ENCODE measurements at regions not wholly inside any gene's neighbourhood (a gene's known extent, or its start where the extent isn't known, plus 50 kb on each side); places are given as distances from the start of the nearest gene placed in this dataset.

DNA sequence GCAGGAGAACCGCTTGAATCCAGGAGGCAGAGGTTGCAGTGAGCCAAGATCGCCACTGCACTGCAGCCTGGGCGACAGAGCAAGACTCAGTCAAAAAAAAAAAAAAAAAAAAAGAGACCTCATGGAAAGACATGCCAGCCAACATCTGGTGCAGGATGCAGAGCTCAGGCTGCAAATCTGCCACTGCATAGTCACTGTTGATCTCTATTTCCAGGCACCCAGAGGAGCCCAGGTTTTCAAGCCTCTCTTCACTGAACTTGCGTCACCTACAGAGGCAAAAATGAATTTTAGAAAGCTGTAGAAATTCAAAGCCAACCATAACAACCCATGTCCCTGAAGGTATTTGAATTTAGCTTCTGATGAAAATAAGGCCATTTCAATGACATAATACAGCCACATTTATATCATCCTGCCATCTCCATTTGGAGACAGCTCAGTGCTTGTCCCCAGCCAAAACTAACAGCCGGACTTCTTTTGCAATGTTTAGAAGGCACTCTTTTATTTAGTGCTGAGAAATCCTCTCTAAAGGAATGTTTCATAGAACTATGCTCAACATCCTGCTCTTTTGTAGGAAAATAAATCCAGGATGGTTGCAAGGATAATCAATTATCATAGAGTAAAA, 113.3 kb downstream of the SNX18 start:
- no CpG with 5 or more reads among the region's 5 CpGs for WGBS (ENCODE audit: insufficient coverage, insufficient read length)
- H3K9me3 ChIP-seq (ENCODE audit: control insufficient read depth, insufficient read depth, low read length), result no peaks in the 10 kb centered on the region
- H3K36me3 ChIP-seq (ENCODE audit: control insufficient read depth, insufficient read depth, low read length), result no peaks in the 10 kb centered on the region
- H3K4me1 ChIP-seq (ENCODE audit: control insufficient read depth, insufficient read depth, low read length), result no peaks in the 10 kb centered on the region
- H3K27me3 ChIP-seq (ENCODE audit: control insufficient read depth, insufficient read depth, low read length), result no peaks in the 10 kb centered on the region
- no peak overlapping the region for H3K27ac ChIP-seq (ENCODE audit: low read length)
- no peak overlapping the region for H3K4me3 ChIP-seq (ENCODE audit: low read length)
- DNase-seq (ENCODE audit: low read depth, low spot score), result no peak

DNA sequence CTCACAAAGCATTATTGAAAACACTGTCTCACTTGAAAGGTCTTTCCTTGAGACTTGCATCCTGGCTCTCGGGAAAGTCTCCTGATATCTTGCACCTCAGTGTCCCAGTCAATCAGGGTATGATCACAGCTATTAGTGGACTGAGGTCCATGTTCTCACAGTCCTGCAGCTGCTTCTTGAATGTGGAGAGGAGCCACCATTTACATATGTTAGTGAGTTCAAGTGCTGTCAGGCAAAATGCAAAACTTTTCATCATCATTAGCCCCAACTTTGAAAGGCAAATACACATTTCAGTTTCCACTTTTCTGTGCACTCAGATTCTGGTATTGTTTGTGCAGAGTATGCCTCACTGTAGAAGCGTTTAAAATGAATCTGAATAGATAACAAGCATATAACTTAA, 111.6 kb downstream of the SNX18 start:
- no CpG with 5 or more reads among the region's 2 CpGs for WGBS (ENCODE audit: insufficient coverage, insufficient read length)
- H3K27me3 ChIP-seq (ENCODE audit: control insufficient read depth, insufficient read depth, low read length), result no peaks in the 10 kb centered on the region
- no peak overlapping the region for H3K27ac ChIP-seq (ENCODE audit: low read length)
- no peak overlapping the region for H3K4me3 ChIP-seq (ENCODE audit: low read length)
- no peaks in the 10 kb centered on the region for H3K4me1 ChIP-seq (ENCODE audit: control insufficient read depth, insufficient read depth, low read length)
- H3K9me3 ChIP-seq (ENCODE audit: control insufficient read depth, insufficient read depth, low read length), result no peaks in the 10 kb centered on the region
- DNase-seq (ENCODE audit: low read depth, low spot score), result no peak
- no peaks in the 10 kb centered on the region for H3K36me3 ChIP-seq (ENCODE audit: control insufficient read depth, insufficient read depth, low read length)

DNA sequence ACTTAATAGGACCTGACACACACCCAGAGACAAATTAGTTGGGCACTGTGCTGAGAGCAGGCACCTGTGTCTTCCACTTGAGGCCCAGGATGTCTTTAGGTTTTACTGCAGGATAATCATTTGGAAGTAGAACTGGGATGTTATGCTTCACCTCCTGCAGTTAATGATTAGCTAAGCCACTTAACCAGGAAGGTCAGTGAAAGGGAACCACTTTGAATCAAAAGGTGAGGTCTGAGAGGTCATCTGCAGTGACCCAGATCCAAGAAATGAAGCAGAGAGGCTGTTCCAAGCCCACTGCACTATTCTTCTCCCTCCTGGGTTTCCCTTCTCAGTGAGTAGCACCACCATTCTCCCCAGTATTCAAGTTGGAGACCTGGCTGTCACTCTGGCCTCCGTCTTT, 110.5 kb downstream of the SNX18 start:
- DNase-seq (ENCODE audit: low read depth, low spot score), result no peak
- no peaks in the 10 kb centered on the region for H3K9me3 ChIP-seq (ENCODE audit: control insufficient read depth, insufficient read depth, low read length)
- WGBS (ENCODE audit: insufficient coverage, insufficient read length), result no CpG with 5 or more reads among the region's 1 CpG
- H3K36me3 ChIP-seq (ENCODE audit: control insufficient read depth, insufficient read depth, low read length), result no peaks in the 10 kb centered on the region
- H3K27ac ChIP-seq (ENCODE audit: low read length), result no peak overlapping the region
- no peaks in the 10 kb centered on the region for H3K27me3 ChIP-seq (ENCODE audit: control insufficient read depth, insufficient read depth, low read length)
- H3K4me1 ChIP-seq (ENCODE audit: control insufficient read depth, insufficient read depth, low read length), result no peaks in the 10 kb centered on the region
- H3K4me3 ChIP-seq (ENCODE audit: low read length), result no peak overlapping the region

DNA sequence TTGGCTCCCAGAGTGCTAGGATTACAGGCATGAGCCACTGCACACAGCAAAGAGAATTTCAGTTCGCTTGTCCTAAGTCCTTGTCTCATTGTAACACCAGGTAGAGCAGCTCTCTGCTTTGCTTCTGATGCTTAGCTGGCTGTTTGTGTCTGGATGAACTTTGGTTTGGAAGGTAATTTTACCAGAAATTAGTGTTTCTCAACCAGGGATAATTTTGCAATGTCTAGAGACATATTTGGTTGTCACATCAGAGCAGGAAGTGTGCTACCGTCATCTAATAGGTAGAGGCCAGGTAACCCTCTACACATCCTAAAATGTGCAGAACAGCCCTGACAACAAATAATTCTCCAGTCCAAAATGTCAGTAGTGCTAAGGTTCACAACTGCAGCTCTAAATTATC, 108.8 kb downstream of the SNX18 start:
- Histone ChIP-seq H3K27ac (ENCODE audit: low read length) (no peak overlapping the region), H3K4me1 (ENCODE audit: control insufficient read depth, insufficient read depth, low read length) (no peaks in the 10 kb centered on the region), H3K27me3 (ENCODE audit: control insufficient read depth, insufficient read depth, low read length) (no peaks in the 10 kb centered on the region), H3K9me3 (ENCODE audit: control insufficient read depth, insufficient read depth, low read length) (no peaks in the 10 kb centered on the region), H3K36me3 (ENCODE audit: control insufficient read depth, insufficient read depth, low read length) (no peaks in the 10 kb centered on the region), H3K4me3 (ENCODE audit: low read length) (no peak overlapping the region)
- no CpG with 5 or more reads among the region's 2 CpGs for WGBS (ENCODE audit: insufficient coverage, insufficient read length)
- DNase-seq (ENCODE audit: low read depth, low spot score), result no peak

DNA sequence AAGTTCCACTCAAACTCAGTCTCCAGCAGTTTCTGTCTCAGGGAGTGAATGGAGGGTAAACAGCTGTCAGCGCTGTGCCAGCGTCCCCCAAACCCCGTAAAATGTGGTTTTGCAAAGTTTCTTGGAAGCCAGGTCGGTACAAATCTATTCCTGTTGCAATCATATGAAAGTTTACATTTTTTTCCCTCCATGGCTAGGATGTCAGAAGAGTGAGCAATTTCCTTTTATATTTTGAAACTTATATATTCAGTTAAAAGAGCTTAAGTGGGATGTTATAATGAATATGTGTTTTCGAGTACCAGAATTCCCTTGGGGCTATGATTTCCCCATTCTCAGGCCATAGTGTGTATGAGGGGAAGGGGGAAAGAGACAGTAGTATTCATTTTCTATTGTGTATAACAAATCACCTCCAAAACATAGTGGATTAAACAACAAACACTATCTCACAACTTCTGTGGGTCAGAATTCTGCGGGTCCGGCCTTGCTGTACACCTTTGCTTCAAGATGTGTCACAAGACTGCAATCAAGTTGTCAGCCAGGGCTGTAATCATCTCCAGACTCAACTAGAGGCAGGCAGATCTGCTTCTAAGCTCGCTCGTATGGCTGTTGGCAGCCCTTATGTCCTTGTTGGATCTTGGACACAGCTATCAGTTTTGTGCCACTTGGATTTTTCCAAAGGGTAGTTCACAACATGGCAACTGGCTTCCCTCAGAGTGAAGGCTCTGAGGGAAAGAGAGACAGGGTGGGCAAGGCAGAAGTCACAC, 107.4 kb downstream of the SNX18 start:
- WGBS (ENCODE audit: insufficient coverage, insufficient read length), result no CpG with 5 or more reads among the region's 9 CpGs
- no peak overlapping the region for H3K27ac ChIP-seq (ENCODE audit: low read length)
- no peak overlapping the region for H3K4me3 ChIP-seq (ENCODE audit: low read length)

DNA sequence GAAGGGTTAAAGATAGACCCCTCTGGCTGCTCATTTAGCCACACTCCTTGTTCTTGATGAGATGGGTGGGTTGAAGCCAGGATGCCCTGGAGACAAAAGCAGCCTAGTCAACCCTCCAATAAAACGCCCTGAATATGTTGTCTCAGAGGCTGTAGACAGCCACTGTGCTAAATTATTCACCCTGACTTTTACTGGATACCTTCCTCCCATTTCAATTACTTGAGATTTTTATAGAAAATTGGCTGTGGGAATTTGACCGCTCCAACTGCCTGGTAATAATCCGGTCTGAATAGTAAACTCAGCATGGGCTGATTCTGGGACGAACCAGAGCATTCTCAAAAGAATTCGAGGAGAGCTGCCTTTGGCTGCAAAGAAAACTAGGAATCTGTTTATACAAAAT, 104.2 kb downstream of the SNX18 start:
- H3K27me3 ChIP-seq (ENCODE audit: control insufficient read depth, insufficient read depth, low read length), result no peaks in the 10 kb centered on the region
- no CpG with 5 or more reads among the region's 5 CpGs for WGBS (ENCODE audit: insufficient coverage, insufficient read length)
- H3K4me1 ChIP-seq (ENCODE audit: control insufficient read depth, insufficient read depth, low read length), result no peaks in the 10 kb centered on the region
- no peak overlapping the region for H3K27ac ChIP-seq (ENCODE audit: low read length)
- no peaks in the 10 kb centered on the region for H3K36me3 ChIP-seq (ENCODE audit: control insufficient read depth, insufficient read depth, low read length)
- no peaks in the 10 kb centered on the region for H3K9me3 ChIP-seq (ENCODE audit: control insufficient read depth, insufficient read depth, low read length)
- H3K4me3 ChIP-seq (ENCODE audit: low read length), result no peak overlapping the region
- DNase-seq (ENCODE audit: low read depth, low spot score), result no peak

More for the DNA sequence above, 107.4 kb downstream of the SNX18 start:
- Histone ChIP-seq H3K27me3 (ENCODE audit: control insufficient read depth, insufficient read depth, low read length) (no peaks in the 10 kb centered on the region), H3K4me1 (ENCODE audit: control insufficient read depth, insufficient read depth, low read length) (no peaks in the 10 kb centered on the region), H3K36me3 (ENCODE audit: control insufficient read depth, insufficient read depth, low read length) (no peaks in the 10 kb centered on the region), H3K9me3 (ENCODE audit: control insufficient read depth, insufficient read depth, low read length) (no peaks in the 10 kb centered on the region)
- no peak for DNase-seq (ENCODE audit: low read depth, low spot score)

DNA sequence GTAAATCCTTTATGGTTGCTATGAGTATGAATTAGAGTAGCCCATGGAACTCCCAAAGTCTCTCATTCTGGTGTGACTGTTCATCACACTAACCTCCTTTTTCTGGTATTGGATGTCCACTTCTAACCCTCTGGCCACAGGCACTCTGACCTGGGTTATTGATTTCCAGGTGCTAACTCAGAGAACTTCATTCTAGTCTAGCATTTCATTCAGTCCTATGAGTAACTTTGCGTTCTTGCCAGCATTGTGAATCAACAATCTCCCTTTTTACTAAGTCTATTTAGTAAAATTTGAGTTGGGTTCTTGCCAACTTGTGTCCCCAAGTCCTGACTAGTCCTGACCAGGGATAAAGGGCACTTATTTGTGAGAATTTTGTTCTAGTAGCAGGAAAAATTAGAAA, 103.5 kb downstream of the SNX18 start:
- Histone ChIP-seq H3K4me1 (ENCODE audit: control insufficient read depth, insufficient read depth, low read length) (no peaks in the 10 kb centered on the region), H3K27ac (ENCODE audit: low read length) (no peak overlapping the region), H3K9me3 (ENCODE audit: control insufficient read depth, insufficient read depth, low read length) (no peaks in the 10 kb centered on the region), H3K4me3 (ENCODE audit: low read length) (no peak overlapping the region), H3K36me3 (ENCODE audit: control insufficient read depth, insufficient read depth, low read length) (no peaks in the 10 kb centered on the region), H3K27me3 (ENCODE audit: control insufficient read depth, insufficient read depth, low read length) (no peaks in the 10 kb centered on the region)
- no CpG with 5 or more reads among the region's 1 CpG for WGBS (ENCODE audit: insufficient coverage, insufficient read length)
- DNase-seq (ENCODE audit: low read depth, low spot score), result no peak

DNA sequence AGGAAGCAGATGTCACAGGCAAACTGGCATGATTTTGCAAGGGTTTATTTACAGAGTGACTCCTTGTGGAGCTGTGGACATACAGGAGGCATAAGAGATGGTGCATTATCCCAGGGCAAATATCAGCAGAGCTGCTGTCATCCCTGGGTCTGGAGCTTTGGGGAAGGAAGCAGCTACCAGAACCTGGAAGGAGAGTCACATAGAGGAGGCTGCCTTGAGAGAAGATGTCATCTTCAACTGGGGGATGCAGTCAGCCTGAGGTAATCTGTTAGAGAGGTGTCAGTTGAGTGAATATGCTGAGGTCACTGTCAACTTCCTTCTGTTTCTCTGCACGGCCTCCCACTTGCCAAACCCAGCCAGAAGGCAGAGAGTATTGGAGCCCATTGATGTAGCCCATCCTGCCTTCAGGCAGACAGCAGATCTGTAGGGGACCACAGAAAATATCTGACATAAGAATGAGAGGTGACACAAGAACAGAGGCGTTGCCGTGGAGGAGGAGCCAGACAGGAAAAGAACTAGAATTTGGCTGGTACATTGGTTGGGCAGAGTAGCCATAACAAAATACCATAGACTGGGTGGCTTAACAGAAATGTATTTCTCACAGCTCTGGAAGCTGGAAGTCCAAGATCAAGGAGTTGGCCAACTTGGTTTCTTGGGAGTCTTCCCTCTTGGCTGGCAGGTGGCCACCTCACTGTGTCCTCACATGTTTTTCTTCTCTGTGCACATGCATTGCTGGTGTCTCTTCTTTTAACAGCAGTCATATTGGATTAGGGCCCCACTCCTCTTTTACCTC, 102.8 kb downstream of the SNX18 start:
- no CpG with 5 or more reads among the region's 3 CpGs for WGBS (ENCODE audit: insufficient coverage, insufficient read length)
- Histone ChIP-seq H3K36me3 (ENCODE audit: control insufficient read depth, insufficient read depth, low read length) (no peaks in the 10 kb centered on the region), H3K27me3 (ENCODE audit: control insufficient read depth, insufficient read depth, low read length) (no peaks in the 10 kb centered on the region), H3K4me3 (ENCODE audit: low read length) (no peak overlapping the region), H3K9me3 (ENCODE audit: control insufficient read depth, insufficient read depth, low read length) (no peaks in the 10 kb centered on the region), H3K27ac (ENCODE audit: low read length) (no peak overlapping the region), H3K4me1 (ENCODE audit: control insufficient read depth, insufficient read depth, low read length) (no peaks in the 10 kb centered on the region)
- DNase-seq (ENCODE audit: low read depth, low spot score), result no peak

DNA sequence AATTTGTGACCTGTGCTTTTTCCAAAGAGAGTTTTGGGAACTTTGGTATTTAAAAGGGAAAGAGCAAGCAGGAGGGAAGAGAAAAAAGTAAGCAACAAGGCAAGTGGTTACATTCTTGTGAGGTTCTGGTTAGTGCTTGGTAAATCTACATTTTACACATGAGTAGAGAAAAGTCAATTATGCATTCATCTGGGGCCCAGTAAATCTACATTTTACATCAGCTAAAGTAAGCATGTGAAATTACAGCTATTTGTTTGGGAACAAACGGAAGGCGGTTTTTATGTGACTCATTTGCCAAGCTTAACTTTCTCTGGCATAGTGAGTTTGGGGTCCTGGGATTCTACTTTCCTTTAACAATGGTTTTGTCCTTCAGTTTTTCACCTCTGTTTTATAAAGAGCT, 102.2 kb downstream of the SNX18 start:
- WGBS (ENCODE audit: insufficient coverage, insufficient read length), result no CpG with 5 or more reads among the region's 2 CpGs

DNA sequence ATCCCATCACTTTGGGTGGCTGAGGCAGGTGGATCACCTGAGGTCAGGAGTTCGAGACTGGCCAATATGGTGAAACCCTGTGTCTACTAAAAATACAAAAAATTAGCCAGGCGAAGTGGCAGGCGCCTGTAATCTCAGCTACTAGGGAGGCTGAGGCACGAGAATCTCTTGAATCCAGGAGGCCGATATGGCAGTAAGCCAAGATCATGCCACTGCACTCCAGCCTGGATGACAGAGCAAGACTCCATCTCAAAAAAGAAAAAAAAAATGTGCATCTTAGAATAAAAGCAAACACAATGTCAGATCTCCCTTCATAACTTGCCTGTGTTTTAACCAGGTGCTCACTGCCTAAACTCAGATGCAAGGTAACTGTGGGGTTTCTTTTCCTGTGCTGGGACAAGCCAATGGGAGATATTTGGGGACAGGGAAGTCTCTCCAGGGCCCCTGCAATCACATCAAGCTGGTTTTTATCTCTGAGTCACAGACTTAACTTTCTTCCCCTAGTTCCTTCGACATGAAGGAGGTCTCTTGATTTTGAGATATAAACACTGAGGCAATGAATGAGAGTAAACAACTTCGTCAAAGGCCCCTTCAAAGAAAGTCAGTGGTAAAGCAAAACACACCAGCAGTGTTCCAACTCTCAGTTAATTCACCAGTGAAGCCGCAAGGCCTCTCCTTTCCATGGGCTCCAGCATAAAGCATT, 99.1 kb downstream of the SNX18 start:
- Histone ChIP-seq H3K27me3 (ENCODE audit: control insufficient read depth, insufficient read depth, low read length) (no peaks in the 10 kb centered on the region), H3K4me1 (ENCODE audit: control insufficient read depth, insufficient read depth, low read length) (no peaks in the 10 kb centered on the region), H3K27ac (ENCODE audit: low read length) (no peak overlapping the region), H3K4me3 (ENCODE audit: low read length) (no peak overlapping the region), H3K36me3 (ENCODE audit: control insufficient read depth, insufficient read depth, low read length) (no peaks in the 10 kb centered on the region), H3K9me3 (ENCODE audit: control insufficient read depth, insufficient read depth, low read length) (no peaks in the 10 kb centered on the region)
- WGBS (ENCODE audit: insufficient coverage, insufficient read length), result no CpG with 5 or more reads among the region's 8 CpGs
- DNase-seq (ENCODE audit: low read depth, low spot score), result no peak

More for the DNA sequence above, 102.2 kb downstream of the SNX18 start:
- H3K36me3 ChIP-seq (ENCODE audit: control insufficient read depth, insufficient read depth, low read length), result no peaks in the 10 kb centered on the region
- H3K4me3 ChIP-seq (ENCODE audit: low read length), result no peak overlapping the region
- no peaks in the 10 kb centered on the region for H3K9me3 ChIP-seq (ENCODE audit: control insufficient read depth, insufficient read depth, low read length)
- H3K4me1 ChIP-seq (ENCODE audit: control insufficient read depth, insufficient read depth, low read length), result no peaks in the 10 kb centered on the region
- no peak for DNase-seq (ENCODE audit: low read depth, low spot score)
- H3K27ac ChIP-seq (ENCODE audit: low read length), result no peak overlapping the region
- H3K27me3 ChIP-seq (ENCODE audit: control insufficient read depth, insufficient read depth, low read length), result no peaks in the 10 kb centered on the region
